HepG2 (cell line): ENCODE measurements at regions not wholly inside any gene's neighbourhood (a gene's known extent, or its start where the extent isn't known, plus 50 kb on each side); places are given as distances from the start of the nearest gene placed in this dataset.

Experiments
- ATAC-seq: fragments of 200-7000 bp; cut with Tn5 transposase; 3 replicates; pipeline ENCODE4 v1.9.1; 2020; ENCODE audit warnings: mild to moderate bottlenecking, moderate library complexity
- BruUV-seq: library from RNA; stranded (reverse); fragments of 400-500 nt; replicated peaks from 2 replicates; lab custom pipeline; 2021; lab: Mats Ljungman, UMichigan
- CTCF ChIA-PET: fragments of 300-600 bp; formaldehyde crosslinking; extraction: SDS; loops from one replicate; lab custom pipeline; 2021; ENCODE audit warnings: low total read pairs, inconsistent platforms, low intra/inter-chr PET ratio; lab: Yijun Ruan, JAX
- POLR2A ChIA-PET: fragments of 350-600 bp; sonication (Branson Sonifier 250); formaldehyde crosslinking; loops from one replicate; lab custom pipeline; 2020; ENCODE audit warnings: antibody characterized with exemption, inconsistent platforms; lab: Yijun Ruan, JAX
- DNase-seq: peaks from one replicate; pipeline ENCODE4 v3.0.0-alpha.2; 2015; ENCODE audit warnings: low spot score
- FAIRE-seq: peaks from 3 replicates; lab custom pipeline; 2011; peaks lifted over from hg19 to GRCh38; lab: Jason Lieb, UNC
- H2AFZ ChIP-seq: one replicate; pipeline ENCODE4 v1.6.1; 2011; ENCODE audit warnings: low read length, inconsistent platforms
- H3K27ac ChIP-seq: fragments of 300-600 bp; 3 replicates; pipeline ENCODE4 v1.8.0; 2011; ENCODE audit warnings: mixed run types, mild to moderate bottlenecking, mixed read lengths, low read length, inconsistent platforms; ENCODE audit not compliant: insufficient read depth; ENCODE audit errors: extremely low read length
- H3K27me3 ChIP-seq, 2 experiments: fragments of 200-600 bp in 1 of 2; 2 replicates in 1 of 2; 3 replicates in 1 of 2; pipeline versions ENCODE4 v1.6.0 to v1.8.0; 2011; ENCODE audit warnings: low read length in 2 of 2, mild to moderate bottlenecking in 2 of 2, moderate library complexity in 2 of 2, inconsistent platforms in 1 of 2; ENCODE audit not compliant: insufficient read depth in 2 of 2, control insufficient read depth in 1 of 2
- H3K36me3 ChIP-seq, 2 experiments: fragments of 200-600 bp in 1 of 2; replicated peaks in 1 of 2; 2 replicates in 1 of 2; 3 replicates in 1 of 2; pipeline versions ENCODE4 v1.5.1 to v1.8.0; 2011; ENCODE audit warnings: low read length in 2 of 2, inconsistent platforms in 1 of 2; ENCODE audit not compliant: insufficient read depth in 2 of 2, control insufficient read depth in 1 of 2
- H3K4me1 ChIP-seq: 2 replicates; pipeline ENCODE4 v1.5.1; 2012; ENCODE audit warnings: low read length, inconsistent platforms; ENCODE audit not compliant: insufficient read depth
- H3K4me2 ChIP-seq: 2 replicates; pipeline ENCODE4 v1.6.0; 2011; ENCODE audit warnings: low read depth, low read length, inconsistent platforms
- H3K4me3 ChIP-seq, 3 experiments: fragments of 200-600 bp in 1 of 3; sonication (generic), shearing (Covaris generic) in 1 of 3; replicated peaks in 1 of 3; 2 replicates each; pipeline ENCODE4 v1.5.1; 2011 to 2016; ENCODE audit warnings: low read length in 3 of 3, inconsistent platforms in 2 of 3, low read depth in 2 of 3, mild to moderate bottlenecking in 2 of 3, control low read depth in 1 of 3, mixed read lengths in 1 of 3; ENCODE audit not compliant: insufficient read depth in 1 of 3
- H3K79me2 ChIP-seq: one replicate; pipeline ENCODE4 v1.6.1; 2011; ENCODE audit warnings: low read length, inconsistent platforms; ENCODE audit not compliant: insufficient read depth
- H3K9ac ChIP-seq: 2 replicates; pipeline ENCODE4 v1.6.0; 2011; ENCODE audit warnings: mild to moderate bottlenecking, low read depth, low read length, inconsistent platforms; ENCODE audit not compliant: insufficient read depth
- H3K9me3 ChIP-seq: 2 replicates; pipeline ENCODE4 v1.5.1; 2012; ENCODE audit warnings: mild to moderate bottlenecking, low read length
- H4K20me1 ChIP-seq: 2 replicates; pipeline ENCODE4 v1.6.0; 2011; ENCODE audit warnings: inconsistent platforms, mild to moderate bottlenecking, low read length, moderate library complexity; ENCODE audit not compliant: insufficient read depth
- AKNA ChIP-seq: sonication (generic); formaldehyde crosslinking; IDR thresholded peaks from 2 replicates; pipeline ENCODE4 v1.4.0; 2020; ENCODE audit warnings: missing genetic modification reagents, borderline replicate concordance
- ATF7 ChIP-seq, 2 experiments: fragments of 450-650 bp in 1 of 2; sonication (generic) in 1 of 2; formaldehyde crosslinking in 1 of 2; IDR thresholded peaks; 2 replicates each; pipeline versions ENCODE4 v1.4.0 to v1.6.1; 2016 to 2020; ENCODE audit warnings: antibody characterized with exemption in 1 of 2, mild to moderate bottlenecking in 1 of 2, missing genetic modification reagents in 1 of 2
- KLF15 ChIP-seq: sonication (generic); formaldehyde crosslinking; IDR thresholded peaks from 2 replicates; pipeline ENCODE4 v1.8.1; 2023; ENCODE audit warnings: borderline replicate concordance, mild to moderate bottlenecking, inconsistent platforms, missing genetic modification reagents, mixed read lengths
- TBX2 ChIP-seq: sonication (generic); formaldehyde crosslinking; IDR thresholded peaks from 2 replicates; pipeline ENCODE4 v1.5.0; 2020; ENCODE audit warnings: missing genetic modification reagents, mild to moderate bottlenecking, borderline replicate concordance
- TIGD3 ChIP-seq: sonication (generic); formaldehyde crosslinking; IDR thresholded peaks from 2 replicates; pipeline ENCODE4 v1.5.1; 2020; ENCODE audit warnings: mild to moderate bottlenecking, missing genetic modification reagents, borderline replicate concordance
- ZBTB33 ChIP-seq: sonication (generic); formaldehyde crosslinking; IDR thresholded peaks from 2 replicates; pipeline ENCODE4 v1.4.0; 2020; ENCODE audit warnings: missing genetic modification reagents
- ZFP41 ChIP-seq: sonication (generic); formaldehyde crosslinking; IDR thresholded peaks from 2 replicates; pipeline ENCODE4 v1.4.0; 2020; ENCODE audit warnings: mild to moderate bottlenecking, missing genetic modification reagents, borderline replicate concordance
- ZFP91 ChIP-seq: sonication (generic); formaldehyde crosslinking; IDR thresholded peaks from 2 replicates; pipeline ENCODE4 v1.9.0; 2022; ENCODE audit warnings: missing genetic modification reagents, mild to moderate bottlenecking, borderline replicate concordance
- ZNF326 ChIP-seq: sonication (generic); formaldehyde crosslinking; IDR thresholded peaks from 2 replicates; pipeline ENCODE4 v1.4.0; 2020; ENCODE audit warnings: missing genetic modification reagents, borderline replicate concordance
- ZNF484 ChIP-seq: sonication (generic); formaldehyde crosslinking; IDR thresholded peaks from 2 replicates; pipeline ENCODE4 v1.5.1; 2020; ENCODE audit warnings: mild to moderate bottlenecking, low read depth, missing genetic modification reagents, borderline replicate concordance
- ZNF564 ChIP-seq: sonication (generic); formaldehyde crosslinking; IDR thresholded peaks from 2 replicates; pipeline ENCODE4 v1.8.1; 2023; ENCODE audit warnings: mild to moderate bottlenecking, missing genetic modification reagents
- ZNF569 ChIP-seq: sonication (generic); formaldehyde crosslinking; IDR thresholded peaks from 2 replicates; pipeline ENCODE4 v1.5.0; 2020; ENCODE audit warnings: mild to moderate bottlenecking, missing genetic modification reagents, moderate library complexity, borderline replicate concordance
- ZNF790 ChIP-seq: sonication (generic); formaldehyde crosslinking; IDR thresholded peaks from 2 replicates; pipeline ENCODE4 v1.8.0; 2022; ENCODE audit warnings: missing genetic modification reagents, mild to moderate bottlenecking, borderline replicate concordance
- WGBS: methylation state at CpG from one replicate; pipeline ENCODE4 v1.1.6; 2017; ENCODE audit warnings: low lambda C conversion rate; 5-methylcytosine and 5-hydroxymethylcytosine counted together
- in situ Hi-C: cut with HindIII; loops from 2 replicates; pipeline ENCODE4 v1.10.0; 2017; ENCODE audit warnings: low pct_unique_long_range_greater_than_20kb; ENCODE audit not compliant: extremely low pct_ligation_motif_present
- intact Hi-C: fragments of 100-400 bp; cut with micrococcal nuclease; formaldehyde crosslinking; loops from one replicate; pipeline ENCODE4 v1.10.0; 2022; ENCODE audit not compliant: unreplicated experiment

- TF ChIP-seq ZBTB33 (CRISPR knock-in tag) (no peak), ZFP41 (no peak), ZFP91 (CRISPR knock-in tag) (no peak)
Observed at GRCh38 chr5:29134418-29134817, 2059.1 kb upstream of the CDH6 start (continued).

GRCh38 chr5:29131285-29131684, 2062.2 kb upstream of the CDH6 start:
- Histone ChIP-seq H3K27me3 (no peaks in the 10 kb centered on the region), H2AFZ (no peak overlapping the region), H3K4me1 (no peaks in the 10 kb centered on the region), H3K4me2 (no peak overlapping the region), H3K27ac (no peak overlapping the region), H3K9me3 (no peaks in the 10 kb centered on the region), H3K36me3 (no peaks in the 10 kb centered on the region), H3K4me3 (no peak overlapping the region), H3K79me2 (no peaks in the 10 kb centered on the region), H3K9ac (no peak overlapping the region), H4K20me1 (no peaks in the 10 kb centered on the region)
- ATAC-seq (no peak), FAIRE-seq (no peak), DNase-seq (no peak)
- ChIA-PET POLR2A (no interaction called here), CTCF (no interaction called here)
- in situ Hi-C loops: no loop called here
- intact Hi-C loops: no loop called here
- BruUV-seq: no TSS peak
- WGBS: 17% methylated on average over 2 of the region's 2 CpGs
- TF ChIP-seq ZNF326 (CRISPR knock-in tag) (no peak), ZNF790 (CRISPR knock-in tag) (no peak), KLF15 (no peak), ZNF564 (no peak), ZNF569 (CRISPR knock-in tag) (no peak), TBX2 (CRISPR knock-in tag) (no peak), AKNA (CRISPR knock-in tag) (no peak), ZNF484 (no peak), TIGD3 (CRISPR knock-in tag) (no peak), ATF7 (IDR thresholded peaks at IDR 0.05) (no peak), ATF7 (CRISPR knock-in tag; IDR thresholded peaks at IDR 0.05) (no peak)
